ENCODE measurements at regions not wholly inside any gene's neighbourhood (a gene's known extent, or its start where the extent isn't known, plus 50 kb on each side); places are given as distances from the start of the nearest gene placed in this dataset.

DNA sequence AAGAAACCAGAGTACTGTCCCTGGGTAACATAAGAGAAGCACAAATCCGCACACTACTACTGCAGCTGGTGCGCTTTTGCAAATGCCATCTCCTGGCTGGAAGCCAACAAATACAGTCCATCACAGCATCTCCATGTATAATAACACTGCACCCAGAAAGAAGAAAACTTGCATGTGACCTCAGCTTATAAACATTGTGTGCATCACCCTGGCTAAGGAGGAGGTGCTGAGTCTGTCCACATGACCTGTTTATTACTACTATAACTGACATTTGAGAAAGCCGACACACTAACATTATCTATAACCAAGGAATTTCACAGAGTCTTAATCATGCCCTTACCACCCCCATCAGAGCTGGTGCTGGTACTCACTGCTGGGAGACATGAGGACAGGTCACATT lies 516.8 kb downstream of the CFAP47 start:
- DNase-seq (ENCODE audit: low spot score): no peak

DNA sequence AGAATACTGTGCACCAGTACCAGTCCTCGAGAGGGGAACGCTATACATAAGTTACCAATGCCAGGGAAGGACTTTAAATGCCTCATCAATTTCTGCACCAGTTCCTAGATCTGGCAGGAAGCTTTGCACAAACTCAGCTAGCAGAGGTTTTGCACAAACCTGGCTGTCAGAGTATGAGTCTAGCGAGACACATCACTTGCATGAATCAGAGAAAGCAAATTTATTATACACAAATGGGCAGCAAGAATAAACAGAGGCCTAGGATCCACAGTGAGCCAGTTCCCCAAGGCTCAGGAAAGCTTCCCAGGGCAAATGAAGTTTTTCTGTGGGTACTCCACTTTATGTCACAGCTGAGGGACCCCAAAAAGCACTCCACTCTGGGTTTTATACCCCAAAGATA lies 523.5 kb downstream of the CFAP47 start:
- DNase-seq (ENCODE audit: low spot score): no peak

DNA sequence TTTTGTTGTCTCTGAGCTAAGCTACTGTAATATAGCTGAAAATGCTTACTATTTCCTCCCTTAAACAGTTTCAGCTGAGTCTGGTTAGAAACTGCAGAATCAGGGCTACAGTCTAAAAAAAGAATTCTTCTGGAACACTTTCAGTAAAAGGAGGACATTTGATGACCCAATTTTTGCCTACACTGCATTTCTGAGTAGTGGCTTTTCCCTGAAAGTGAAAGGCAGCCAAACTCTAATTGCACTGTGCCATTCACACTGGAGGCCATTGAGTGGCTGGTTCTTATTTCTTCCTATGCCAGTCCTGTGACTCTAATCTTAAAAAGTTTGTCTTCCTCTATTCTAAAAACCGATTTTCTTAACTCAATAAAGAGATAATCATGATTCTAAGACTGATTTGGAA lies 526.0 kb downstream of the CFAP47 start:
- DNase-seq (ENCODE audit: low spot score): no peak

DNA sequence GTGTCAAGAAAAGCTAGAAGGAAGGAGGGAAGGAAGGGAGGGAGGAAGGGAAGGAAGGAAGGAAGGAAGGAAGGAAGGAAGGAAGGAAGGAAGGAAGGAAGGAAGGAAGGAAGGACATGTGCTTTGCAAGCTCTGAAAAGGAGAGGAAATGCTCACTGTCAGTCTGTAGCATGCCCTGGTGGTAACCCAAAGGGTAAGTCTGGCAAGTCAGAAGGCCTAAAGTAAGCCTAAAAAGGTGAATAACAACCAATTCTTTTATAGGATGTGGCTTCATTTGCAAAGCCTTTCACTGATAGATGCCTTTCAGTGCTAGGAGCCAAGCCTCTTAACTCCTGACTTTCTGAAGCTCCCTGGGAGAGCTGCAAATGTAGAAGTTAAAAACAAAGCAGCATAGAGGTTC lies 542.6 kb downstream of the CFAP47 start:
- no peak for DNase-seq (ENCODE audit: low spot score)

DNA sequence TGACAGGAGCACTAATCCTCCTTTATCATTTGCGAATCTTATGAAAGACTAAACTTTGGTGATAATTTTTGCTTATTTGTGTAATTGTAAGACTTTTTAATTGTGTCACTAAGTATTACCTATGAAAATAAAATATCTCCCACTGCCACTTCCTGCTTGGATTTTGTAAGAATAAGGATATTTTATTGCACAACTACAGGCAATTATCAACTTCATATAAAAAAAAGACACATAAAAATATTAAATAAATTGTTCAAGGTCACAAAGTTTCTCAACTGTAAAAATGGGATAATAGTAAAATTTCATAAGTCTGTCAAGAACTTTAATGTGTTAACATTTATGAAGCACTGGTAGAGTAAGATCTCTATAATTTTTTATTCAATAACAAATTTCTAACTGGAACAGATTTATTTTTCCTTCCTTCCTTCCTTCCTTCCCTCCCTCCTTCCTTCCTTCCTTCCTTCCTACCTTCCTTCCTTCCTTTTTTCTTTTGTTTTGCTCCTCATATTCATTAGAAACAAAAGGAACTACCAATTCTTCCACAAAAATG lies 527.6 kb upstream of the FAM47C start:
- no peak for DNase-seq (ENCODE audit: low spot score)

DNA sequence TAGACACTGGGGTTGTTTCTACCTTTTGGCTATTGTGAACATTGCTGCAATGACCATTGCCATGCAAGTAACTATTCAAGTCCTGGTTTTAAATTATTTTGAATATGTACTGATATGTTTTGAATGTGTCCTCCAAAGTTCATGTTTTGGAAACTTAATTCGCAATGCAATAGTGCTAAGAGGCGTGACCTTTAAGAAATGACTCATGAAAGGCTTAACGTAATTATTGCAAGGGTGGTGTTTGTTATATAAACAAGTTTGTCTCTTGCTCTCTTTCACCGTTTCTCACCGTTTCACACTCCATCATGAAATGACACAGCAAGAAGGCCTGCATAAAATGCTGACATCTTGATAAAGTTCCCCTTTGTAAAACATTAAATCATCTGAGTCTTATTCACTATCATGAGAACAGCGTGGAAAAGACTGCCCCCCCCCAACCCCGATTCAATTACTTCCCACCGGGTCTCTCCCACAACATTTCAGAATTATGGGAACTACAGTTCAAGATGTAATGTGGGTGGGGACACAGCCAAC lies 506.9 kb upstream of the FAM47C start:
- no peak for DNase-seq (ENCODE audit: low spot score)

DNA sequence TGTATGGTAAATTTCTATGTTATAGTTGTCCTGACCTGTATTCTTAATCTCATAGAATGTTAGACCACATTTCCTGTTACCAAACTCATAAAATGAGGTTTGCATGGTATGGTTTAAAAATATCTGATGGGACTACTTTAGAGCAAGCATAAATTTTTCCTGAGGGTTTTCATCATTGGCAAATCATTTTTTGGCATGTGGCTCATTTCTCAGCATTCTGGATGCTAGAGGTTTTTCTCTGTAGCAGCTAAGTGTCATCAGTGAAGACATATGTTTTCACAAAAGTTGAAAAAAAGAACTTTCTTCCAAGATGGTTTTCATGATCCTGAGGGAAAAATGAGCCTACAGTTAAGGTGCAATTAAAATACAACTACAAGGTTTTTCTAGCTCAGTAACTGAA lies 503.5 kb upstream of the FAM47C start:
- DNase-seq (ENCODE audit: low spot score): no peak

DNA sequence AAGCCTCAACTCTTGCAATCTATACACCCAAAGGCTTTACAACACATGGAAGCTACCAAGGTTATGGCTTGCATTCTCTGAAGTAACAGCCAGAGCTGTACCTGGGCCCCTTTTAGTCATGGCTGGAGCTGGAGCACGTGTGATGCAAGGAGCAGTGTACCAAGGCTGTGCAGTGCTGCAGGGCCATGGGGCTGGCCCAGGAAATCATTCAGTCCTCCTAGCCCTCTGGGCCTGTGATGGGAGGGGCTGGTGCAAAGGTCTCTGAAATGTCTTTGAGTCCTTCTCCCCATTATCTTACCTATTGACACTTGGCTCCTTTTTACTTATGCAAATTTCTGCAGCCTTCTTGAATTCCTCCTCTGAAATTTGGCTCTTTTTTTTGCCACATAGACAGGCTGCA lies 500.1 kb upstream of the FAM47C start:
- DNase-seq (ENCODE audit: low spot score): no peak

DNA sequence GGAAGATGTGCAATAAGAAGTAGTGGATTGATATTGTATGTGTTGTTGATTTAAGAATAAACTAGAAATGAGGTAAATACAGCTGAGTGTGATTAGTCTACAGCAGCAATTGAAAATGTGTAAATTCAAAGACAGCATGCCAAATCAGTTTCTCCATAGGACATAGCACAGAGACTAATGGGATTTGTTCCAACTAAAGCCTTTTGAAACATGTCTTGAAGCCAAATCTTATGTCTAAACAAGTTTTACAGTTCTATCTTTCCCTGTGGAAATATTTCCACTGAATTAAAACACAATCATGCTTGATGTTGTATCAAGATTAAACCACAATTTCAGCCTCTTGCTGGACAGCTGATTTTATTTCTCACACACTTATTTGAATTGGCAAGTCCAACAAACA lies 497.4 kb upstream of the FAM47C start:
- DNase-seq (ENCODE audit: low spot score): no peak

DNA sequence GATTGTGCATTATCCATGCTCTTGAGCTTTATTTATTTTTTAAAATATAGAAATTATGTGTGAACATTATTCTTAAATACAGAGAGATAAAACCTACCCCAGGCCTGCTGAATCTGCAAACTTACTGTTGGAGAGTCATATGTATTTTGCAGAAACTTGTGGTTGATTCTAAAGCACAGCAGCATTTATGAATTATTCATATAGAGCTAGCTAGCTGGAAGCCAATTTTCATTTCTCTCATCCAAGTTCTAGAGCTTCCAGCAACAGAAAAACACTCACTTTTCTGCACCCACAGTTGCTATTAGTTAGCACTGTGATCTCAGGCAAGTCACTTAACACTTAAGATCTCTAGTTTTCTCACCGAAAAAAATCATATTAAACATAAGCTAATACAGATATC lies 479.5 kb upstream of the FAM47C start:
- no peak for DNase-seq (ENCODE audit: low spot score)

DNA sequence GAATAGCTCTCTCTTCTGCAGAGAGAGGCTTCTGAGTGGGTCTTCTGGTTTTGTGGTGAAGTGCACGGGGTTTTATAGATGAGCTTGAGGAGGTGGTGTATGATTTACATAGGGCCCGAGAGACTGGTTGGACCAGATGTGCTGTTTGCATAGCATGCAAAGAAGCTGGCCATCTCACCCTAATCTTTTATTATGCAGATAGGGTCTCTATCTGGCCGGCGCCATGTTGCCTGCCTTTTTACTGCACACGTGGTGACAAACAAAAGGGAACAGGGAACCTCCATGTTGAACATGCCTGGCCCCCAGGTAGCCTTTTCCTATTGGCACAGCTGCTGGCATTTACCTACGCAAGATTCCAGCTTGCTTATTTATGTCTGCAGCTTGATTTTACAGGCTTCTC lies 473.3 kb upstream of the FAM47C start:
- DNase-seq (ENCODE audit: low spot score): no peak

DNA sequence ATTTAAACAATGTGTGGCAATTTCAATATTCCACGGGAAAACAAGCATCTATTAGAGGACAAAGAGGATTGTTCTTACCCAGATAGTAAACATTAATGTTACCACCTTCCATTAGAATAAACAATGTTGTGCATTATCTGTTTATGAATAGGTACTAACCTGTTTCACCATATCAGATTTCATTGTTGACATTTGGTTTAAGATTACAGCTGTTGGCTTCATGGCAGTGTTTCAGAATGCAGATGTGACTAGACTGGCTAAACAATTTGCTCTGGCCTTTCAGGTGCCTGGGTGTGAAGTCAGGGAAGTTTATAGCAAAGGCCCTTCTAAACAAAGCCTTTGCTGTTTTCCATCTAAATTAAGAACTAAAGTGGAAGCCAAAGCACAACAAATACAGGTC lies 464.7 kb upstream of the FAM47C start:
- DNase-seq (ENCODE audit: low spot score): peak; percentile 16

DNA sequence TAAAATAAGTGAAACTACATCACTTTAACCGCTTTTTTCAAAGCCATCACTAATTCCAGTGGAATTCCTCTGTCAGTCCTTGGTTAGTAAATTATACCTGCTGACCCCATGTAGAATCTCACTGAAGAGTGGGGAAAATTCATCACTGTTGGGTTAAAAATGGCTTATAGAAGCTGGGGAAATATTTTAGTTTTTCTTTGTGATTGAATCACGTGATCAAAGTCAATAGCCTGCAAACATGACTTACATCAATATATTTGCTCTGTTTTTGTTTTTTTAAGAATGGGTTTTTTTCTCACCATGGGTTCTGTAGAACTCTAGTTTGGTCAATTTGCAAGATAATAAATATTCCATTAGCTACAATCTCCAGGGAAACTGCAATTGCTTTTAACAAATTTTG lies 445.2 kb upstream of the FAM47C start:
- DNase-seq (ENCODE audit: low spot score): no peak

DNA sequence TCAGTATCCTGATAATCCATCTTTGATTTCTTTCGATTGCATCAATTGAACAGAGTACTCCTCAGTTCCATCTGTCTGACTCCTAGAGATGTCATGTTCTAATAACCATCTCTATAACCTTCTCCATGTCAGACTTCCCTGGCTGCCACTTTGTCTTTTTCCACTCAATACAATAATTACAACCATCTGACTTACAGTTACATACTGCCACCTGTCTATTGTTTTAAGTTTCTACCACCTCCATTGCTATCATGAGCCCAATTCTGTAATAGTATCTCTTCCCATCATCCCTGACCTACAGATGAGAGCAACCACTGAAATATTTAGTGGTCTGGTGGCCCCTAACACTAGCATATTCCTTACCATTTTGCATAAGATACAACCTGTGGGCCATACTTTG lies 439.2 kb upstream of the FAM47C start:
- DNase-seq (ENCODE audit: low spot score): peak; percentile 17

DNA sequence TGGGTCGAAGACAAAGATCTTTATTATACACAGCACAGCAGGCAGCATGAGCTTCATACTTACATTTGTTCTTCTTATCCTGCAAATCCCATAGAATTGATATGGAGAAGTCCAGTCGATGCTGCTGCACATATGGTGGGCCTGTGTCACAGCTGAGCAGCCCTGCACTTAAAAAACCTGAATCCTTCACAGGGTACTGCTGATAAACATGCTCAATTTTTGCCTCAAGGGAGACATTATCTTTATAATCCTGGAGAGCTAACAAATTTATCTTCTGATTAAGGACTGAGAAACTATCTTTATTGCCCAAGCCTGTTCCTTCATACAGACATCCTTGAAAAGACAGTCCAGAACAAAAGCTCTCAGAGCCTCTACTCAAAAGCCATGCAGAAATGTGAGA lies 434.4 kb upstream of the FAM47C start:
- no peak for DNase-seq (ENCODE audit: low spot score)

DNA sequence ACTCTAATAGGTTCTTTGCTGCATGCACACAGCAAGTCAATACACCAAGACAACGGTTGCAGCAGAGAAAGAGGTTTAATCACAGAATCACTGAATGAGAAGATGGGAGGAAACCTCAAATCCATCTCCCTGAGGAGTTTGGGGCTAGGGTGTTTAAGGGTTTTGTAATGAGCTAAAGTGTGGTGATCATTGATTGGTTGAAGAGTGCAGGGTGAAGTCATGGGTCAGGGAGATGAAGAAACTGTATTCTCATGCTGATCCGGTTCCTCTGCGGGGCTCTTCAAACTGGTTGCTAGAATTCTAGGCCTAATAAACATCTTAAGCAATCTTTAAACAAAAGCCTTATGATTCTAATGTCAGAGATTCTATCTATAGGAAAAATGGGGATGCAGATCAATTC lies 432.5 kb upstream of the FAM47C start:
- no peak for DNase-seq (ENCODE audit: low spot score)

DNA sequence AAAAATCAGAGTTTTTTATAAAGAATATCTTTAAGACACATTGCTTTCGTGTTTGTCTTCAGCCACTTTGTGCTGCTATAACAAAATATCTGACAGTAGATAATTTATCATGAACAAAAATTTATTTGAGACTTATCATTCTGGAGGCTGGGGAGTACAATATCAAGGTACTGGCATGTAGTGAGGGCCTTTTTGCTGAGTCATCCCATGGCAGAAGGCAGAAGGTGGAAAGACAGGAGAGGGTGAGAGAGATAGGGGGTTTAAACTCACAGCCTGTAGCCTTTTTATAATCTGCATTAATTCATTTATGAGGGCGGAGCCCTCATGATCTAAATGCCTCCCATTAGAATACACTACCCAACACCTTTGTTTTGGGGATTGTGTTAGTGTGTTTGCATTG lies 431.2 kb upstream of the FAM47C start:
- DNase-seq (ENCODE audit: low spot score): no peak

DNA sequence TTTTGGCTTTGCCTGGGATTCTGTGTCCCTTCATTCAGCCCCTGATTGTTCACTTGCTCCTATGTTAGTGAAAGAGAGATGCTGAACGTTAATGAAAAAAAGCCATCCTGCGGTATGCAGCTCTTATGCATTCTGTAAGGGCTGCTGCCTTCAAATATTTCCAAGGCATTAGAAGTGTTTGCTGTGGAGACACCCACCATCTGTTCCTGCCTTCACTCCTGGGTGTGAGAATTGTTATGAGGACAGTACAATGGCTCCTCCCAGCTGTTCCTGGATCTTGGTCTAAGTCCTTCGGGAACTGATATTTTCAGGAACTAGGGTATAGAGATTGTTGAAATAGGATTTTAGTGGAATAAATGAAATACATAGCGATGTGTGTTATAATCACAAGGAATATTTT lies 427.1 kb upstream of the FAM47C start:
- no peak for DNase-seq (ENCODE audit: low spot score)

DNA sequence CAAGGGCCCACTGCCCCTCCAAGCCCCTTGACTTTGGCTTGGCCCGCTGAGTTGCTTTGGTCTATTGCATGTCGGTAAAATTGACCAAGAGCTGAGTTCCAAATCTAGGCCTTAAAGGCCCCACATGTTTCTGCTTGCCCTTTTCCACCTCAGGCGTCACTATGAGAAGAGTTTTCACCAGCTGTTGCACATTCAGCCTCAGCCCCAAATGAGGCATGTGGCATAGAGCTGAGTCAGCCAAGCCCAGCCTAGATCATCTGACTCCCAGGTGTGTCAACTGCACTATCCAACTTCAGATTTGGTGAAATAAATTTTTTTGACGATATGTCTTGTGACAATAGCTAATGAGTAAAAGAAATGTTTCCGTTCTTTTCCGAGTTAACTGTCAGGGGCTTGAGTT lies 424.5 kb upstream of the FAM47C start:
- DNase-seq (ENCODE audit: low spot score): no peak

DNA sequence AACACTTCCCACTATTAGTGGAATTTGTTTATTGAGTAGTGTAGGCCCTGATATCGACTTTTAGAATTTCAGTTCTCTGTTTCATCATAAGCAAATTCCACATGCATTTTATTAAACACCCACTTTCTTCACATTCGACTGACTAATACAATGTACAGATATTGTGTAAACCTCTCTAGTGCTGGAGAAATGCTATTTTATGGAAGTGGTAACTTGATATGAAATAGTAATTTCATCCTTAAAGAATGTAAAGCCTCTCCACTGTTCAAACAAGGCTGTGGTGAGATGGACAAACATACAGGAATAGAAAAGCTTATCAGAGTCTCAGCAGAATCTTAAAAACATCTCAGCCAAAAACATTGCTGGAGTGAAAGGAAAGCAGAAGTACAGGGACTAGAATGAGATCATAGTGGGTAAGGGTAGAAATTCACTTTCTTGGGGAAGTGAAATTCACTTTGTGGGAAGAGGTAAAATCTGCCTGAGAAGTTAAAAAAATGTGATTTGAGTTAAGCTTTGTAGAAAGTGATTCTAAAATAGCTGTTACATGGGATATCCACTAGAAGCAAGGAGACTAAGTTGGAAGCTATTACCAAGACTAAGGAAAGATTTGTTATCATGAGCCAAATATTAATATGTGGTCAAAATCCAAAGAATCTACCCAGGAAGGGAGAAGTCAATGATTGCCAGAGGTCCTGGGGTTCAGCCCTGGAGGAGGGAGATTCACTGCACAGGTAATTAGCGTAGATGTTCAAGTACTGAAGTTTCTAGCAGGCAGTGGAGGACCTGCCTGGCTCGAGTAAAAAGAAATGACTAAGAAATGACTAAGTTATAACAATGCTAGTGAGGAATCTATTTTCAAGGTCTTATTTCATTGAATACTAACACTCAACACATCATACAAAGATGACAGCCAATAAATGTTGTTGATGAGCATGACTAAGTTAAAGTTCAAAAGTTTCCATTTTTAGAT lies 398.3 kb upstream of the FAM47C start:
- DNase-seq (ENCODE audit: low spot score): no peak

DNA sequence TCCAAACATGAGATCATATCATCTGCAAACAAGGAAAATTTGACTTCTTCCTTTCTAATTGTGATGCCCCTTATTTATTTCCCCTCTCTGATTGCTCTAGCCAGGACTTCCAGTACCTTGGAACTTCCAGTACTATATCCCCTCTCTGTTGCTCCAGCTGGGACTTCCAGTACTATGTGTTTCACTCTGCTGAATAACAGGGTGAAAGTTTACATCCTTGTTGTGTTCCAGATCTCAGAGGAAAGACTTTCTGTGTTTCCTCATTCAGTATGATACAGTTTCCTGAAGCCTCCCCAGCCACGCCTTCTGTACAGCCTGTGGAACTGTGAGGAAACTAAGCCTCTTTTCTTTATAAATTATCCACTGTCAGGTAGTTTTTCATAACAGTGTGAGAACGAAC lies 381.3 kb upstream of the FAM47C start:
- no peak for DNase-seq (ENCODE audit: low spot score)

DNA sequence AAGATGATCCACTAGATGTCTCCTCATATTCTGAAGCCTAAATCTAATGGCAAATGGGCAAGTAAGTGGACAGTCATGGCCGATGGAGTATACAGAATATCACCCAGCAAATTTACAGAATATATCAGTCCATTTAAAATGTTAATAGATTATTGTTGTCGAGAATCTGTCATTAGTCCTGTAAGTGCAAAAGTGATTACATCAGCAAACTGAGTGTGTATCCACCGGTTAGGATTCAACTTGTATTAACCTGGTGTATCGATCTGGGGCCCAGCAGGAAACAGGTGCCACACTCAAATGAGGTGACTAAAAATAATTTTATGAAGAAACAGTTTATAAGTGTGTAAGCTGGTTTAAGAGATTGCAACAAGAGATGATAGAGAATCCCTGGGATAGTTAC lies 367.9 kb upstream of the FAM47C start:
- peak; percentile 3 for DNase-seq (ENCODE audit: low spot score)

DNA sequence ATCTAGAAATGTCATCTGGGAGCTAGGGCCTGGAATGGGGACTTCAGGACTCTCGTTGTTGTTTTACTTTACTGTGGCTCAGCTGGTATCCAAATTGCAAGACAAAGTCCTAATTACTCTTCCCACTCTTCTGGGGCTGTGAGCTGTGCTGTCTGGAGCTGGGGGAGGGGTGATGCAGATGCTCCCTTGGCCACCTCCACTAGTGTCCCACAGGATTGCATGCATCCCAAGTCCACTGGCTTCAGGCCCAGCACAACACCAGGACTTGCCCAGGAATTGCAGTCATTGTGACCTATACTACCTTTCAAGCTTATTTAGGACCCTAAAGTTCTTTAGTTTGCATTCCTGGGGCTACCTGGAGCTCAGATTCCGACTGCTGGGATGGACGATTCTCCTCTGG lies 366.1 kb upstream of the FAM47C start:
- DNase-seq (ENCODE audit: low spot score): no peak

Data from HT-29 (cell line).